HG02623 (cell line): ENCODE measurements at regions not wholly inside any gene's neighbourhood (a gene's known extent, or its start where the extent isn't known, plus 50 kb on each side); places are given as distances from the start of the nearest gene placed in this dataset.

Source experiments
- ATAC-seq: cut with Tn5 transposase; IDR thresholded peaks from one replicate; pipeline ENCODE4 v1.9.1; 2021; ENCODE audit warnings: moderate library complexity; ENCODE audit not compliant: unreplicated experiment

DNA sequence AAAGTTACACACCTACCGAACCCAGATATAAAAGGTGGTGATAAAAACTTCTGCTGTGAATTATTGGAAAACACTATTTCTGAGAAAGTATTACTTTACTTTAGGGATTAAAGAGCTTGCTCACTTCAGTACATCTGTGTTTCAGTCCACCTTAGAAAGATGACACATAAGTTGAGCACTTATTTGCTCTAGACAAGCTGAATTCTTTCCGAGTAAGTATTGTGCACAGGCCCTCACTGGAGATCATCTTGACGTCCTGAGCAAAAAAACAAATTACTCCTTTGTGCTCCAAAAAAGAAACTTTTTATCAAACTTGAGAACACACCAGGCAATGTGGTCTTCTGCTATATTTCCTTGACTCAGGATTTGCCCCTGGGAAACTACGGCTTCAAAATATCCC lies 231.0 kb upstream of the GRAMD2B start:
- no peak for ATAC-seq

DNA sequence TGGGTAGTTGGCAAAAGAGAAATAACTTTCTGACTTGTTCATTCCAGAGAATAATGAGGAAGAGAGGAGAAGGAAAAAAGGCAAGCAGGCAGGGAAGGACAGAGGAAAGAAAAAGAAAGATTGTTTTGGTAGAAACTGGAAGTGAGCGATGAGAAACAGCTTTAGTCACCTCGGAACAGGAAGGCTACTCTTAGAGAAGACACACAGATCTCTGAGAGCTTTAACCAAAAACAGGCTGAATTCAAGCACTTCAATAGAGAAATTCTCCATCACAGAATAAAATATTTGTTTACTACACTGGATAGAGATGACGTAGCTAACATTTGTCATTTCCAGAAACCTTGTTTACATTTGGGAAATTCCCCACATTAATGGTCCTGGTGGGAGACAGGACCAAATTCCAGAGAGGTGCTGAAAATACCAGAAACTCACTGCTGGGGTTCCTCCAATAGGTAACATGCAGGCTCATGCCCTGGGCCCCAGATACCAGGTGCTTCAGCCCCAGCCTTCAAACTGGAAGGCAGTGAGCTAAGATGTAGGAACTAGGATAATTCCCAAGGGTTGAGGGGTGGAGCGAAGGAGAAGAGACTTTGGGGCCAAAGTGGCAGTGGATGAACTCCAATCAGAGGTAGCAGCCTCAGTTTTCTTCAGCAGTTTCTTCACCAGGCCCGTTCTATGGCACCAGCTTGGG lies 227.7 kb upstream of the GRAMD2B start:
- ATAC-seq: no peak

DNA sequence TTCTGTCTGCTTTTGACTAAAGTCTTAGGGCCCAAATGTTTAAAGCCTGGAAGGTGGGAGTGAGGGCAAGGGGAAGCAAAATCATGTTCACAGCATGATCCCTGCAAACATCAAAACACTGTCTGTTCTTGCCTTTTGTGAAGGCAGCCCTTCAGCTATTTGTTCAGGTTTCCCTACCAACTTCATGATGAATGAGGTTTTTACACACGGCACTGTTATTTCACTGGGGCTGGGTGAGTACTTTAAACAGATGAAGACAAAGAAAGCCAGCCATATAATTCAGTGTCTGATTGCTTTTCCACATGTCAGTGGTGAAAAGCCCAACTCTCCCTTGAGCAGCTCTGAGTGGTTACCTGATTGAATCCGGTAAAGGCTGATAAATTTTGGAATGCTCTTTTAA lies 224.7 kb upstream of the GRAMD2B start:
- no peak for ATAC-seq

DNA sequence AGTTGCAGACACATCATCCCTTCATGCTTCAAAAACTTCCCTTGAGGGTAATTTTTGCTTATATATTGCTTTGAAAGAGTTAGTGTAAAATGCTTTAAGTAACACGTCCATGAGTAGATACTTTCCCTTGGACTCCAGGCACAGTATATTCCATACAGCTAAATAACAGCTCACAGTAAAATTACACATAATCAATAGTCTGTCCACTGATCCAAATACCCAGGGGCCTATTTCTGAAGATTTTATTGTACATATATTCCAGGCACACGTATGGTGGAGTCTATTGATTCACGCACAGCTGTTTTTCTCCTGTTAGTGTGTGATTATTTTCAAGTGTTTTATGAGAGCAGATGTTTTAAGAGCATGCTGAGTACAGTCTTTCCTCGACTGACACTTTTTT lies 223.7 kb upstream of the GRAMD2B start:
- no peak for ATAC-seq

DNA sequence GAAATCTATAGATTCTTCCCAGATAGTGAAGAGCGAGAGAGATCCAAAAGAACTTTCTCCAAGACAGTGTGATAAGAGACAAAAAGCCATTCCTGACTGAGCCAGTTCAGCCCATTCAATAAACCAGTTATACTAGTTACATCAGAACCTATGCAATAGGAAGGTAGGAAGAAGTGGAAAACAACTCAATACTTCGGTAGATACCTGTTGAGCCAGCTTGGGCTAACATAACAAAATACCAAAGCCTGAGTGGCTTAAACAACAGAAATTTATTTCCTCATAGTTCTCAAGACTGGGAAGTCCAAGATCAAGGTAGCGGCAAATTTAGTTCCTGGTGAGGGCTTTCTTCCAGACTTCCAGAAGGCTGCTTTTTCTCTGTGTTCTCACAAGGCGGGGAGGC lies 214.5 kb upstream of the GRAMD2B start:
- no peak for ATAC-seq

DNA sequence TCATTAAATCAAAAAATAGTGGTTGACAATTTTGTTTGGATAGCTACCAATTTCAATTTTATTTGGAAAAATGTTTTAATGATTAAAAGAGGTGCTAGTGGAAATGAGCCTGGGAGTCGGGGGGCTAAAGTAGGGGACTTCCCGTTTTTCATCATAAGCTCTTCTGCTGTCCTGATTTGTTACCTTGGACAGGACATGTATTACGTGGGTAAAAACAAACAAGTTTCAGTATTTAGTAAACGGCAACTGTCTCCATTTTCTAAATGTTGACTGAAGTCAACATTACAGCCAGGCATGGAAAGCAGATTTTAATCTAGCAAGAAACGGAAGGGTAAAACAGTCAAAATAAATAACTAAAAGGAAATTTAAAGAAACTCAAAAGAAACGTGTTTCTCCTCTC lies 212.3 kb upstream of the GRAMD2B start:
- ATAC-seq: no peak

DNA sequence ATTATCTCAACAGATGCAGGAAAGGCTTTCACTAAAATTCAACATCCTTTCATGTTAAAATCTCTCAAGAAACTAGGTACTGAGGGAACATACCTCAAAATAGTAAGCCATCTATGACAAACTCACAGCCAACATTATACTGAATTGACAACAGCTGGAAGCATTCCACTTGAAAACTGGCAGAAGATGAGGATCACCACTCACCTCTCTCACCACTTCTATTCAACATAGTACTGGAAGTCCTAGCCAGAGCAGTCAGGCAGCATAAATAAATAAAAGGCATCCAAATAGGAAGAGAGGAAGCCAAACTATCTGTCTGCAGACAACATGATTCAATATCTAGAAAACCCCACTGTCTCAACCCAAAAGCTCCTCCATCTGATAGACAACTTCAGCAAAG lies 203.6 kb upstream of the GRAMD2B start:
- ATAC-seq: no peak

DNA sequence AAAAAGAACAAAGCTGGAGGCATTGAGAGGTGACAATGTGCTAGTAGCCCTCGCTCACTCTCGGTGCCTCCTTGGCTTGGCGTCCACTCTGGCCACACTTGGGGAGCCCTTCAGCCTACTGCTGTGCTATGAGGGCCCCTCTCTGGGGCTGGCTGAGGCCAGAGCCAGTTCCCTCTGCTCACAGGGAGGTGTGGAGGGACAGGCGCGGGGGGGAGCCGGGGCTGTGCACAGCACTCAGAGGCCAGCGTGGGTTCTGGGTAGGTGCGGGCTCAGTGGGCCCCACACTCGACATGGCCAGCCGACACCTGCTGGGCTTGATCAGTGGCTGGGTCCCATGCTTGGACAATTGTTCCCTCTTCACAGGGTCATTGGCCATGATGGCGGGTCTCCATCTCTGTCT lies 202.5 kb upstream of the GRAMD2B start:
- ATAC-seq: no peak

DNA sequence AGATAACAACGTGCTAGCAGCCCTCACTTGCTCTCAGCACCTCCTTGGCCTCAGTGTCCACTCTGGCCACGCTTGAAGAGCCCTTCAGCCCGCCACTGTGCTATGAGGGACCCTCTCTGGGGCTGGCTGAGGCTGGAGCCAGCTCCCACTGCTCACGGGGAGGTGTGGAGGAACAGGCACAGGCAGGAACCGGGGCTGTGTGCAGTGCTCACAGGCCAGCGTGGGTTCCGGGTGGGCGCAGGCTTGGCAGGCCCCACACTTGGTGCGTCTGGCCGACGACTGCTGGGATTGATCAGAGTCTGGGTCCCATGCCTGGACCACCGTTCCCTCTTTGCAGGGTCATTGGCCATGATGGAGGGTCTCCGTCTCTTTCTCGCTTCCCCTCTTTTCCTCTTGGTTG lies 194.3 kb upstream of the GRAMD2B start:
- no peak for ATAC-seq

DNA sequence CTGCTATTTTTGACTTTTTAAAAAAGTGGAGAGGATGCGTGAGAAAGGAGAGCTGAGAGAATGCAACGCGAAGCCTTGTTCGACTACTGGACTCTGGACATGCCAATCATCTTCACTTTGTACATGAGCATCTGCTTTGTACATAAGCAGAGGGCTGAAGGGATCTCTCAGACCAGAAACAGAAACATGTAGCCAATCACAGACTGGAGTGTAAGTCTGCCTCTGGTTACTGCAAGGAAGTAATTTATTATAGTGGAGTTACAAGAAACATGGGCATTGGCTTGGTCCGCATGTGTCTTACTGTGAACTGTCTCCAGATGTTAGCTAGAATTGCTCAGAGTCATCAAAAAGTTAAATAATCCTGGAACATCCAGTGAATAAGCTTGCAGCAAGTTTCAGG lies 190.0 kb upstream of the GRAMD2B start:
- ATAC-seq: no peak

DNA sequence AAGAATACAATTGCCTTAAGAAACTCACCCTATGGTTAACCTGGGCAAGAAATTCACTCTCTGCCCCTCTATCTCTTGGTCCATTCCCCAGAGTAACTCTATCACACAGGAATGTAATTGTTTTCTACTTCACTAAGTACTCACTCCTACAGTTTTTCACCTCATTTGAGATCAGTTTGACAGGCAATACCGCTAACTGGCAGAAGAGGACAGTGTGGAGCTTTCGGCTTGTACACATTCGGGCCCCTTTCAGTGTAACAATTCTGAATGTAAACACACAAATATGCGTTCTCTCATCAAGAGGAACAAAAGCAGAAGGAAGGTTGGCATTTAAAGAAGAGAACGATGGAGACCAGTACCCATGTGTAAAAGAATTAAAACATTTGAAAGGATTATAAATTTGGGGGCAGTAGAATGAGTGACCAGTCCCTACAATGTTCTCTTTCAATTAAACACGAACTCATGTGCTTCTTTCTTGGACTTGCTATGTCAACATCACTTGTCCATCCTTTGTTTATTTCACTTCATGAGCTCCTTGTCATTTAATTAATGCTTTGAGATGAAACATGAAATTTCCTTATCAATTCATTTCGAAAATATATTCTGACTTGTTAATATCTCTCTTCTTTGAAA lies 188.5 kb upstream of the GRAMD2B start:
- no peak for ATAC-seq

DNA sequence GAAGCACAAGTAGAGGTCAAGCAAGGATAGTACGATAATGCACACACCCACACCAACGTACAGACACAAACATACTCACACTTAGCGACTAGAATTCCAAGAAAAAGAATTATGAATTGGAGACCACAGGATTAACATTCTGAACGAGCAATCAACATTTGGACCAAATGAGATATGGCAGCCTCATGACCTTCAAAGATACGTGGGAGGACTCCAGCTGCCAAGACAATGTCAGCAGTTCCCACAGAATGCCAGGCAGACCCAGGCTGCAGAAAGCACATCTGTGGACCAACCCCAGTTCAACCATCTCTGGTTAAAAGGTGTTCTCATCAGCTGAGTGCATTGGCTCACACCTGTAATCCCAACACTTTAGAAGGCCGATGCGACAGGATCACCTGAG lies 187.6 kb upstream of the GRAMD2B start:
- ATAC-seq: no peak

DNA sequence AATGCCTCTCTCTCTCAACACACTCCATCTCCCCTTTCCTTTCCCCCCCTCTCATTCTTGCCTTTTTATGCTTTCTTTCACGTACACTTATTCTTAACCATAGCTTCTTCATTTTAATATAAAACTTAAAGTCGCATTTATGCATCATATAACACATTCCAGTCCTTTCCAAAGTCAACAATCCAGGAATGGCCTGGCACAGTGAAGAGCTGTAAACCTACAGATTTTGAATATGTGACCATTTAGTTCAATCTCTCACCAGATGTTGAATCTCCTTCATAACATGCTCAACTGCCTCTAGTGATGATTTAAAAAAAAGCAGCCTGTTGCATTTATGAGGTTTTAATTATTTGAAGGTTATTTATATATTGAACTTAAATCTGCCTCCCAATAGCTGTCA lies 186.2 kb upstream of the GRAMD2B start:
- ATAC-seq: no peak

DNA sequence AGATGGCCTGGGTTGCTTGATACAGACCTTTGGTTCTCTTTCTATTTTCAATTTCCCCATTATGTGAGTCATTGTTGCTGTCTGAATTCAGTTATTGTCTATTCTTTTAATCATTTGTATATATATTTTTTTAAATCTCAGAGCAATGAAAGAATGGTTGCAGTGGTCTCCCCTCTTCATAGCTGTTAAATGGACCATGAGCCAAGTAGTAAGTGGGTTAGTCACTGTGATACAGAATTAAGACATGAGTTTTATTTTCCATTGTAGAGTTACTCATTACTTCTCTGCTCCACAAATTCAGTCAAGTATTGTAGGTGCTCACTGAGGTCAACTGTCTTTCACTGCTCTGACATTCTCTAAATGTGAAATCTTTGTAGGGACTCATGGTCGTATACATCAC lies 174.6 kb upstream of the GRAMD2B start:
- ATAC-seq: no peak

DNA sequence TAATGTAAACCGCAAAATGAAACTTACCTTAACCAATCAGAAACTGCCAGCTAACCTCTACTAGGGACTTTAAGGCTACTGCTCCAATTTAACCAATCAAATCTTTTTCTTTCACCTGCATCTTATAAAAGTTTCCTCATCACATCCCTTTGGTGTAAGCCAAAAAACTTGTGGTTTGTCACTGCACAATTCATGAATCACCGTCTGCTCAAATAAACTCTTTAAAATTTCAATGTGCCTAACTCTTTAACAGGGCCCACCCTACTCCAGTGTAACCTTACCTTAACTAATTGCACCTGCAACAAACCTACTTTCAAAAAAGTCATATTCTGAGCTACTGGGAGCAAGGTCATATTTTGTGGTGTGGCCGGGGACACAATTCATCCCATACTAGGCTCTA lies 172.2 kb upstream of the GRAMD2B start:
- ATAC-seq: no peak

DNA sequence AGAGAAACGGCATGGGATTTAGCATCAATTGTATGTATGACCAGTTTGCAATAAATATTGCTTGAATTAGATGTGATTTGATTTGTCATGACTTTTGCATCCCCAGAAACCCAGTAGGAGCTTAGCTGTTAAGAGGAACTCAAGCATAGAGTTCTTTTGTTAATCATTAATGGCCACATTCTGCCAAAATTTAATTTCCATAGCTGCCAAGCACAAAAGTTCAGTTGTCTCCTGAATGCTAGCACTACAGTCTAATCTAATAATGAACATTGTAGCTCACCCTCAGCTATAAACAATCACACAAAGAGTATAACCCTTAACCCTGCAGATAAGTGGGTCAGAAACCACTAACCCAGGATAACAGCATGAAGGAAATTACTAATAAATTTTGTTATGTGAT lies 169.8 kb upstream of the GRAMD2B start:
- ATAC-seq: no peak

DNA sequence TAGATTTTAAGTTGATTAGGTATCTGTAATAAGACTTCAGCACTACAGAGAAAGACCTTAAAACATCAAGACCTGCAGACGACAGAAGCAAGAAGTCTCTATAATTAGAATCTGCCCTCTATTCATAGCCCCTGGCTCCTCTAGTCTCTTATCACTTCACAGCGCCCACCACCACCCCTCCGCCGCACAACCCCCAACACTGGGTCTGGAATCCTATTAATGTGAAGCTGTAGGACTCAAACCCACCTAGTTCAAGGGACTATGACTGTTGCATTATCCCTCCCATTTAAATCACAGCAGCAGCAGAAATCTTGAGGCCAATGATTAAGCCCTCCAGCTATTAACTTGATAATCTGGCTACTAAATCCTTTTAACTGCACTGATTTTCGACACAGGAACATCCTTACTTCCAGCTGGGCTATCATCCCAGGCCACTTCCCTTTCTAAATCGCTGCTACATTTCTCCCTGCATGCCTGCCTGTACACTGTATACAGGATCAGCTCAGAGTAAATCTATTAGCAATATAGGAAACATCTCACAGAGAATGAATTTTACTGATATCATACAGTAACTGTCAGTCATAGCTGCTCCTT lies 159.5 kb upstream of the GRAMD2B start:
- ATAC-seq: no peak

DNA sequence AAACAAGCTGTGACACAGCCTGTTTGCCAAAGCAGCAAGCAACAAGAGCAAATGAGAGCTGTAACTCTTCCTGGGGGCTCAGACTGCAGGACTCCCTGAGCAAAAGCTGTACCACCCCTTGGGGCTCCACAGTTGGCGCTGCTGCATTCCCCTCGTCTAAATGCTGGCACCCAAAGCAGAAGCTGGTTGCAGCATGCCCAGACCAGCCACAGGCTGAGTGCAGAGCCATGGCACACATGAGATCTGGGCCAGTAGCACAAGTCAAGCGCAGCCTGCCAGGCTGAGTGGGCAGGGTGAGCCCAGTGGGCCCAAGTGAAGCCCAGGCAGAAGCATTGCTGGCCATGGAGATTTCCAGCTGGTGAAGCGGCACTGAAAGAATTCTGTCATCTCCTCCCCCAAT lies 157.3 kb upstream of the GRAMD2B start:
- ATAC-seq: no peak

DNA sequence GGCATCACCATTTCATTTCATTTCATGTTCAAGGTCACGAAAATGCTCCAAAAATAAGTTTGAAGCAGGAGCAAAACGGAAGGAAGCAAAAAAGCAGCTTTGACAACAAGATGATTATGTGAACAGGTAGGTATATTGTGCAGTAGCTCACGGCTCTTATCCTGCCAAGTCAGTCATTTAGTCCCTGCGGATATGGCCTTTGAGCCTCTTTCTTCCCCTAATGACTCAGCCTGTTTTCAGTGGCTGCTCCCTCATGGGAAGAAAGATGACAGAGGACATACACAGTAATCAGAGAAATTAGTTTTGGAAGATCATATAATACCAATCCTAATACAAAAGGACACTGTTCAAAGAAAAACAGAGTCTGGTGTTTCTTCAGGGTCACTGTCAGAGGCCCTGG lies 155.8 kb upstream of the GRAMD2B start:
- no peak for ATAC-seq

DNA sequence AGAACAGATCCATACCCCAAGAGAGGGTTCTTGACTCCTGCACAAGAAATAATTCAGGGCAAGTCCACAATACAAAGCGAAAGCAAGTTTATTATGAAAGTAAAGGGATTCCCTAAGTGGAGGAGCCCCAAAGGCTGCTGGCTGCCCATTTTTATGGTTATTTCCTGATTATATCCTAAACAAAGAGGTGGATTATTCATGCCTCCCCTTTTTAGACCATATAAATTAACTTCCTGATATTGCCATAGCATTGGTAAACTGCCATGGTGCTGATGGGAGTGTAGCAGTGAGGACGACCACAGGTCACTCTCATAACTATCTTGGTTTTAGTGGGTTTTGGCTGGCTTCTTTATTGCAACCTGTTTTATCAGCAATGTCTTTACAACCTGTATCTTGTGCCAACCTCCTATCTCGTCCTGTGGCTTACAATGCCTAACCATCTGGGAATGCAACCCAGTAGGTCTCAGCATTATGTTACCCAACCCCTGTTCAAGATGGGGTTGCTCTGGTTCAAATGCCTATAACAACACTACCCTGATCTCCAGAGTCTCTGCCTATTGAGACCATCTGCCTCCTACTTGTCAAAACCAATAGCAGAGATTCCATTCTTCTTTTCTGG lies 154.4 kb upstream of the GRAMD2B start:
- ATAC-seq: no peak

DNA sequence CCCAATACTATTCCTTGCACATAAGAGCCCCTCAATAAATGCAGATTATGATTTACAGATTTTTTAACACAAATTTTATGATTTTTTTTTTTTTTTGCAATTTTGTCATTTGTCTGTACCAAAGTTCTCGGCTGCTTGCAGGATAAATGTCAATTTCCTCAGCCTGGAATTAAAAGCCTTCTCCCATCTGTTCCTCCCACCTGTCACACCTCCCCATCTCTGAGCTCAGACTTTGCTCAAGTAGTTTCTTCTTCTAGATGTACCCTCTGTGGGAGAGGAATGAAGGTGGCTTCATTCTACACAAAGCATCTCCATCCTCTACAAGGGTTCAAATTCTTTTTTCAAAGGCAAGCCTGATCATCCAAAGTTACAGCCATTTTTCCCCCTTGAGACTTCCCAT lies 153.7 kb upstream of the GRAMD2B start:
- ATAC-seq: no peak

DNA sequence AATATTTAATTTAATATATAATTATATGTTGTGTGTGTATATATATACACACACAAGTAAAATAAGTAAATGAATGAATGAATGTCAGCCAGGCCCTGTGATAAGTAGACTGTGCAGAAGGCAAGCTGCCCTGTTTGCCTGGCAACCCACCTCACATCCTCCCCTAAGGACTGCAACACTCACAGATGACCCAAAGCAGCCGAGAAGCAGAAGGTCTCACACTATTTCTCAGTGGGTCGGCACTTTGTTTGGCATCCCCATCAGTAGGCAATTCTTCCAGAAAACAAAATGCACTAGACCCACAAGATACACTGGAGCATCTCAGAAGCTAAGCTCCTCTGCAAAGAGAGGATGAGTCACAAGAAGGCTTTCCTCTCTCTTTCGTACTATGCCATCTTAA lies 152.1 kb upstream of the GRAMD2B start:
- no peak for ATAC-seq
